ENCODE measurements at regions not wholly inside any gene's neighbourhood (a gene's known extent, or its start where the extent isn't known, plus 50 kb on each side); places are given as distances from the start of the nearest gene placed in this dataset.
A peak's percentile ranks its signal among the peaks of the same experiment; 100 is the strongest.

- no peak for DNase-seq
These were observed 51.9 kb upstream of the PTPRS start for GRCh38 chr19:5392486-5392885.

GRCh38 chr19:5393088-5393487 is 52.5 kb upstream of the PTPRS start:
- DNase-seq, result no peak

GRCh38 chr19:5394551-5395505 is 54.2 kb upstream of the PTPRS start:
- DNase-seq, result no peak

- no peak for DNase-seq
These were observed 54.9 kb upstream of the PTPRS start for GRCh38 chr19:5395556-5395955.

- no peak for DNase-seq
These were observed 55.7 kb upstream of the PTPRS start for GRCh38 chr19:5396096-5396939.

GRCh38 chr19:5396963-5397362 is 56.4 kb upstream of the PTPRS start:
- no peak for DNase-seq

- no peak for DNase-seq
These were observed 57.2 kb upstream of the ZNRF4 start for GRCh38 chr19:5397804-5398692.

GRCh38 chr19:5398693-5399057 is 56.5 kb upstream of the ZNRF4 start:
- no peak for DNase-seq

- DNase-seq, result peak; percentile 38
These were observed 51.1 kb upstream of the ZNRF4 start for GRCh38 chr19:5403968-5404640.

All from CD4-positive, alpha-beta T cell treated with Interleukin-12 subunit alpha and Interleukin-12 subunit beta, for 1 hour (primary cell).